Panc1 (cell line): ENCODE measurements at regions not wholly inside any gene's neighbourhood (a gene's known extent, or its start where the extent isn't known, plus 50 kb on each side); places are given as distances from the start of the nearest gene placed in this dataset.

ENCODE experiments used
- ATAC-seq: fragments of 200-7000 bp; cut with Tn5 transposase; 2 replicates; pipeline ENCODE4 v1.9.1; 2020; ENCODE audit warnings: mild to moderate bottlenecking, moderate library complexity
- BruUV-seq: library from RNA; stranded (reverse); fragments of 400-500 nt; replicated peaks from 2 replicates; lab custom pipeline; 2021; lab: Mats Ljungman, UMichigan
- CTCF ChIA-PET: fragments of 300-600 bp; sonication (Branson Sonifier 250); formaldehyde crosslinking; loops from one replicate; lab custom pipeline; 2022; ENCODE audit warnings: antibody characterized with exemption; lab: Charles Lee
- POLR2A ChIA-PET: fragments of 300-600 bp; sonication (Branson Sonifier 250); formaldehyde crosslinking; loops from one replicate; lab custom pipeline; 2022; ENCODE audit warnings: antibody characterized with exemption; lab: Charles Lee
- DNase-seq: peaks from one replicate; pipeline ENCODE4 v3.0.0-alpha.2; 2010; ENCODE audit warnings: low read depth, low spot score
- H3K27ac ChIP-seq: 2 replicates; pipeline ENCODE4 v1.5.1; 2011; ENCODE audit warnings: mild to moderate bottlenecking, low read length, inconsistent platforms
- H3K27me3 ChIP-seq: fragments of 200-500 bp; sonication (Bioruptor generic); 2 replicates; pipeline ENCODE4 v1.6.0; 2014; ENCODE audit warnings: low read length, inconsistent platforms; ENCODE audit not compliant: control insufficient read depth, insufficient read depth
- H3K36me3 ChIP-seq: fragments of 200-500 bp; sonication (Bioruptor generic); 2 replicates; pipeline ENCODE4 v1.5.1; 2014; ENCODE audit warnings: inconsistent platforms, mild to moderate bottlenecking, low read length, moderate library complexity; ENCODE audit not compliant: control insufficient read depth, insufficient read depth
- H3K4me1 ChIP-seq: 2 replicates; pipeline ENCODE4 v1.5.1; 2011; ENCODE audit warnings: inconsistent platforms, mild to moderate bottlenecking, low read length, moderate library complexity; ENCODE audit not compliant: control insufficient read depth, insufficient read depth
- H3K4me3 ChIP-seq, 2 experiments: 2 replicates each; pipeline ENCODE4 v1.5.1; 2011 to 2012; ENCODE audit warnings: low read depth in 2 of 2, low read length in 2 of 2, mild to moderate bottlenecking in 2 of 2, inconsistent platforms in 1 of 2, moderate library complexity in 1 of 2
- H3K9me3 ChIP-seq: fragments of 200-500 bp; sonication (Bioruptor generic); 2 replicates; pipeline ENCODE4 v1.5.1; 2014; ENCODE audit warnings: low read depth, mild to moderate bottlenecking, inconsistent platforms, low read length, moderate library complexity; ENCODE audit not compliant: control insufficient read depth, insufficient read depth
- CTCF ChIP-seq: fragments of 450-650 bp; IDR thresholded peaks from 2 replicates; pipeline ENCODE4 v1.5.1; 2017; ENCODE audit warnings: mild to moderate bottlenecking
- POLR2AphosphoS5 ChIP-seq: IDR thresholded peaks from 2 replicates; pipeline ENCODE4 v1.6.1; 2012; ENCODE audit warnings: mild to moderate bottlenecking, low read depth, low read length, moderate library complexity
- REST ChIP-seq, 2 experiments: IDR thresholded peaks; 2 replicates each; pipeline ENCODE4 v1.6.1; 2011 to 2012; ENCODE audit warnings: low read depth in 2 of 2, control low read depth in 1 of 2, low read length in 1 of 2, mild to moderate bottlenecking in 1 of 2, moderate library complexity in 1 of 2; ENCODE audit not compliant: insufficient read depth in 1 of 2
- SIN3A ChIP-seq: IDR thresholded peaks from 2 replicates; pipeline ENCODE4 v1.6.1; 2012; ENCODE audit warnings: low read depth, mild to moderate bottlenecking, low read length, moderate library complexity, borderline replicate concordance; ENCODE audit not compliant: insufficient read depth
- TCF7L2 ChIP-seq: IDR thresholded peaks from 2 replicates; pipeline ENCODE4 v1.6.1; 2011; ENCODE audit warnings: mild to moderate bottlenecking, low read depth, low read length, inconsistent platforms
- in situ Hi-C: cut with HindIII; loops from 2 replicates; pipeline ENCODE4 v1.10.0; 2016; ENCODE audit warnings: low sequenced_read_pairs, low pct_unique_long_range_greater_than_20kb
- intact Hi-C: fragments of 100-400 bp; cut with micrococcal nuclease; formaldehyde crosslinking; loops from one replicate; pipeline ENCODE4 v1.10.0; 2022; ENCODE audit not compliant: unreplicated experiment

- intact Hi-C loops = no loop called here
- ATAC-seq (no peak), DNase-seq (no peak)
- H3K4me3 ChIP-seq = no peak overlapping the region
- no peak for TF ChIP-seq REST (IDR thresholded peaks at IDR 0.05; ENCODE audit: insufficient read depth in 1 of 2, low read depth in 2 of 2, low read length in 1 of 2)
- no peak for TF ChIP-seq SIN3A
- no peak for TF ChIP-seq TCF7L2
- no peak for TF ChIP-seq CTCF
- TF ChIP-seq POLR2AphosphoS5 = no peak
- H3K4me1 ChIP-seq = no peaks in the 10 kb centered on the region
- ChIA-PET POLR2A (no interaction called here), CTCF (no interaction called here)
- no peaks in the 10 kb centered on the region for H3K9me3 ChIP-seq
- no peak overlapping the region for H3K27ac ChIP-seq
- no peaks in the 10 kb centered on the region for H3K36me3 ChIP-seq
- H3K27me3 ChIP-seq = no peaks in the 10 kb centered on the region
- in situ Hi-C loops = no loop called here
- BruUV-seq = no TSS peak
Observed at GRCh38 chr14:25274529-25274928, 224.6 kb upstream of the STXBP6 start.

- H3K36me3 ChIP-seq = no peaks in the 10 kb centered on the region
- CTCF ChIA-PET = no interaction called here
- H3K9me3 ChIP-seq = no peaks in the 10 kb centered on the region
- DNase-seq = no peak
- TF ChIP-seq SIN3A = no peak
- no peak for TF ChIP-seq TCF7L2
- no peak for TF ChIP-seq CTCF
- TF ChIP-seq REST (IDR thresholded peaks at IDR 0.05; ENCODE audit: insufficient read depth in 1 of 2, low read depth in 2 of 2, low read length in 1 of 2) = no peak
- no peak for TF ChIP-seq POLR2AphosphoS5
- no TSS peak for BruUV-seq
- H3K27me3 ChIP-seq = no peaks in the 10 kb centered on the region
- no peak for ATAC-seq
- no peak overlapping the region for H3K27ac ChIP-seq
- POLR2A ChIA-PET = no interaction called here
- in situ Hi-C loops (no loop called here), intact Hi-C loops (no loop called here)
- H3K4me1 ChIP-seq = no peaks in the 10 kb centered on the region
- no peak overlapping the region for H3K4me3 ChIP-seq
Observed at GRCh38 chr14:25267186-25267585, 217.2 kb upstream of the STXBP6 start.
